ENCODE measurements at regions not wholly inside any gene's neighbourhood (a gene's known extent, or its start where the extent isn't known, plus 50 kb on each side); places are given as distances from the start of the nearest gene placed in this dataset.

- TF ChIP-seq POLR2AphosphoS5 (IDR thresholded peaks at IDR 0.05) = no peak
- no peak for TF ChIP-seq CTCF (IDR thresholded peaks at IDR 0.05)
- no peak for TF ChIP-seq POLR2A (IDR thresholded peaks at IDR 0.05)
- no peak for TF ChIP-seq EP300 (IDR thresholded peaks at IDR 0.05)
Measured at GRCh38 chr6:3648724-3649123, 102.8 kb downstream of the PXDC1 start.

All from upper lobe of left lung (tissue), 4 donors.